WTC11 (cell line): ENCODE measurements at regions not wholly inside any gene's neighbourhood (a gene's known extent, or its start where the extent isn't known, plus 50 kb on each side); places are given as distances from the start of the nearest gene placed in this dataset.

ENCODE experiments used
- ATAC-seq: fragments of 200-7000 bp; cut with Tn5 transposase; 2 replicates; pipeline ENCODE4 v1.10.0; 2021; ENCODE audit warnings: mild to moderate bottlenecking, moderate library complexity
- CTCF ChIA-PET: fragments of 300-600 bp; sonication (Branson Sonifier 250); formaldehyde crosslinking; loops from one replicate; lab custom pipeline; 2021; ENCODE audit warnings: antibody characterized with exemption; lab: Charles Lee
- POLR2A ChIA-PET: fragments of 350-600 bp; sonication (Branson Sonifier 250); formaldehyde crosslinking; loops from one replicate; lab custom pipeline; 2021; ENCODE audit warnings: antibody characterized with exemption; lab: Charles Lee
- DNase-seq: peaks from one replicate; pipeline ENCODE4 v3.0.0; 2021; ENCODE audit warnings: low spot score
- H3K27ac Mint-ChIP-seq: 2 replicates; pipeline ENCODE4 v1.8.0; 2021; ENCODE audit warnings: mixed read lengths
- H3K27me3 Mint-ChIP-seq: 2 replicates; pipeline ENCODE4 v1.8.0; 2021; ENCODE audit warnings: low read depth, mild to moderate bottlenecking, moderate library complexity, mixed read lengths
- H3K36me3 Mint-ChIP-seq: 2 replicates; pipeline ENCODE4 v1.8.0; 2021; ENCODE audit warnings: mixed read lengths
- H3K4me1 Mint-ChIP-seq: 2 replicates; pipeline ENCODE4 v1.8.0; 2022; ENCODE audit warnings: mixed read lengths
- H3K4me3 Mint-ChIP-seq: 2 replicates; pipeline ENCODE4 v1.8.0; 2021; ENCODE audit warnings: mild to moderate bottlenecking, moderate library complexity, mixed read lengths
- H3K9me3 Mint-ChIP-seq: 2 replicates; pipeline ENCODE4 v1.8.0; 2021; ENCODE audit warnings: mixed read lengths
- AFF4 ChIP-seq: sonication (generic); formaldehyde crosslinking; IDR thresholded peaks from 2 replicates; pipeline ENCODE4 v1.8.1; 2023; ENCODE audit warnings: mild to moderate bottlenecking, missing genetic modification reagents, borderline replicate concordance
- AR ChIP-seq: fragments of 250-450 bp; sonication (Bioruptor Pico); IDR thresholded peaks from 2 replicates; pipeline ENCODE4 v1.9.0; 2021; ENCODE audit warnings: mild to moderate bottlenecking
- ATF1 ChIP-seq: sonication (generic); formaldehyde crosslinking; IDR thresholded peaks from 2 replicates; pipeline ENCODE4 v1.8.1; 2023; ENCODE audit warnings: mild to moderate bottlenecking, moderate library complexity, missing genetic modification reagents
- ATF2 ChIP-seq: sonication (generic); formaldehyde crosslinking; IDR thresholded peaks from 2 replicates; pipeline ENCODE4 v1.8.1; 2022; ENCODE audit warnings: low read depth, missing genetic modification reagents, borderline replicate concordance
- ATF3 ChIP-seq: sonication (generic); formaldehyde crosslinking; conservative IDR thresholded peaks from 2 replicates; pipeline ENCODE4 v1.8.1; 2022; ENCODE audit warnings: mild to moderate bottlenecking, missing genetic modification reagents
- ATF6 ChIP-seq: sonication (generic); formaldehyde crosslinking; IDR thresholded peaks from 2 replicates; pipeline ENCODE4 v1.8.1; 2023; ENCODE audit warnings: mild to moderate bottlenecking, missing genetic modification reagents
- CREB1 ChIP-seq: sonication (generic); formaldehyde crosslinking; IDR thresholded peaks from 2 replicates; pipeline ENCODE4 v1.8.0; 2023; ENCODE audit warnings: mild to moderate bottlenecking, missing genetic modification reagents
- CREM ChIP-seq: sonication (generic); formaldehyde crosslinking; IDR thresholded peaks from 2 replicates; pipeline ENCODE4 v1.8.1; 2022; ENCODE audit warnings: mild to moderate bottlenecking, missing genetic modification reagents, moderate library complexity
- ERG ChIP-seq: fragments of 250-450 bp; sonication (Bioruptor Pico); IDR thresholded peaks from 2 replicates; pipeline ENCODE4 v1.8.0; 2021; ENCODE audit warnings: mild to moderate bottlenecking
- GTF2I ChIP-seq: fragments of 250-450 bp; sonication (Bioruptor Pico); conservative IDR thresholded peaks from 2 replicates; pipeline ENCODE4 v1.4.0; 2021; ENCODE audit warnings: mild to moderate bottlenecking
- MAX ChIP-seq: sonication (generic); formaldehyde crosslinking; IDR thresholded peaks from 2 replicates; pipeline ENCODE4 v1.8.0; 2022; ENCODE audit warnings: mild to moderate bottlenecking, missing genetic modification reagents
- NR2C2 ChIP-seq: sonication (generic); formaldehyde crosslinking; IDR thresholded peaks from 2 replicates; pipeline ENCODE4 v1.8.0; 2022; ENCODE audit warnings: mild to moderate bottlenecking, missing genetic modification reagents
- OVOL2 ChIP-seq: fragments of 250-450 bp; sonication (Bioruptor Pico); IDR thresholded peaks from 2 replicates; pipeline ENCODE4 v1.9.0; 2021; ENCODE audit warnings: mild to moderate bottlenecking, borderline replicate concordance
- RORB ChIP-seq: fragments of 250-450 bp; sonication (Bioruptor Pico); IDR thresholded peaks from 2 replicates; pipeline ENCODE4 v1.9.0; 2021; ENCODE audit warnings: mild to moderate bottlenecking
- TCF7 ChIP-seq: sonication (generic); formaldehyde crosslinking; IDR thresholded peaks from 2 replicates; pipeline ENCODE4 v1.8.0; 2022; ENCODE audit warnings: mild to moderate bottlenecking, low read depth, missing genetic modification reagents, moderate library complexity
- USF1 ChIP-seq: sonication (generic); formaldehyde crosslinking; IDR thresholded peaks from 2 replicates; pipeline ENCODE4 v1.8.0; 2022; ENCODE audit warnings: mild to moderate bottlenecking, missing genetic modification reagents
- USF2 ChIP-seq: sonication (generic); formaldehyde crosslinking; IDR thresholded peaks from 2 replicates; pipeline ENCODE4 v1.8.1; 2023; ENCODE audit warnings: mild to moderate bottlenecking, missing genetic modification reagents, moderate library complexity
- ZNF317 ChIP-seq: sonication (generic); formaldehyde crosslinking; IDR thresholded peaks from 2 replicates; pipeline ENCODE4 v1.8.1; 2023; ENCODE audit warnings: low read depth, mild to moderate bottlenecking, moderate library complexity, missing genetic modification reagents, borderline replicate concordance
- ZNF416 ChIP-seq: fragments of 250-450 bp; sonication (Bioruptor Pico); IDR thresholded peaks from 2 replicates; pipeline ENCODE4 v1.9.0; 2021; ENCODE audit warnings: mild to moderate bottlenecking, inconsistent platforms

GRCh38 chr4:58510652-58511051 is 1400.5 kb upstream of the IGFBP7 start:
- no peaks in the 10 kb centered on the region for H3K36me3 Mint-ChIP-seq
- peaks cover 13% of the 10 kb centered on the region for H3K4me1 Mint-ChIP-seq
- ChIA-PET CTCF (no interaction called here), POLR2A (no interaction called here)
- H3K4me3 Mint-ChIP-seq: no peak overlapping the region
- DNase-seq: no peak
- H3K27me3 Mint-ChIP-seq: peaks cover 41% of the 10 kb centered on the region
- TF ChIP-seq ERG (CRISPR knock-in tag) (no peak), ZNF317 (no peak), ATF1 (CRISPR knock-in tag) (no peak), AR (CRISPR knock-in tag) (no peak), ATF3 (CRISPR knock-in tag) (no peak), ATF6 (CRISPR knock-in tag) (no peak), GTF2I (CRISPR knock-in tag) (no peak), ZNF416 (CRISPR knock-in tag) (no peak)
- ATAC-seq: no peak
- H3K27ac Mint-ChIP-seq: no peak overlapping the region
- no peaks in the 10 kb centered on the region for H3K9me3 Mint-ChIP-seq

- no peak for TF ChIP-seq USF1 (CRISPR knock-in tag)
- TF ChIP-seq TCF7 (CRISPR knock-in tag): no peak
- TF ChIP-seq CREM: no peak
- no peak for TF ChIP-seq ATF2 (CRISPR knock-in tag)
- H3K27ac Mint-ChIP-seq: no peak overlapping the region
- CTCF ChIA-PET: no interaction called here
- peaks cover 6% of the 10 kb centered on the region; the same call in 1 of the 2 replicates for H3K4me1 Mint-ChIP-seq
- peak; percentile 73 for ATAC-seq
- H3K9me3 Mint-ChIP-seq: no peaks in the 10 kb centered on the region
- no peak for DNase-seq
- H3K4me3 Mint-ChIP-seq: no peak overlapping the region
- H3K36me3 Mint-ChIP-seq: no peaks in the 10 kb centered on the region
- peaks cover 47% of the 10 kb centered on the region for H3K27me3 Mint-ChIP-seq
- POLR2A ChIA-PET: no interaction called here
Observed at GRCh38 chr4:58507079-58507478, 1396.9 kb upstream of the IGFBP7 start.

GRCh38 chr4:58502839-58503238 is 1392.7 kb upstream of the IGFBP7 start:
- CTCF ChIA-PET: no interaction called here
- H3K27ac Mint-ChIP-seq: no peak overlapping the region
- TF ChIP-seq RORB (CRISPR knock-in tag): no peak
- TF ChIP-seq USF2 (CRISPR knock-in tag): no peak
- TF ChIP-seq TCF7 (CRISPR knock-in tag): no peak
- TF ChIP-seq OVOL2 (CRISPR knock-in tag): no peak
- TF ChIP-seq AFF4: no peak
- TF ChIP-seq CREB1: no peak
- TF ChIP-seq MAX (CRISPR knock-in tag): no peak
- TF ChIP-seq NR2C2 (CRISPR knock-in tag): no peak

More at GRCh38 chr4:58502839-58503238, 1392.7 kb upstream of the IGFBP7 start:
- H3K4me3 Mint-ChIP-seq: no peak overlapping the region
- POLR2A ChIA-PET: no interaction called here
- peaks cover 21% of the 10 kb centered on the region for H3K27me3 Mint-ChIP-seq
- DNase-seq (no peak), ATAC-seq (no peak)
- H3K36me3 Mint-ChIP-seq: peaks cover 6% of the 10 kb centered on the region
- H3K9me3 Mint-ChIP-seq: peaks cover 5% of the 10 kb centered on the region
- peaks cover 16% of the 10 kb centered on the region for H3K4me1 Mint-ChIP-seq
